HepG2 (cell line): ENCODE measurements at regions not wholly inside any gene's neighbourhood (a gene's known extent, or its start where the extent isn't known, plus 50 kb on each side); places are given as distances from the start of the nearest gene placed in this dataset.

Source experiments
- ATAC-seq: fragments of 200-7000 bp; cut with Tn5 transposase; 3 replicates; pipeline ENCODE4 v1.9.1; 2020; ENCODE audit warnings: mild to moderate bottlenecking, moderate library complexity
- BruUV-seq: library from RNA; stranded (reverse); fragments of 400-500 nt; replicated peaks from 2 replicates; lab custom pipeline; 2021; lab: Mats Ljungman, UMichigan
- CTCF ChIA-PET: fragments of 300-600 bp; formaldehyde crosslinking; extraction: SDS; loops from one replicate; lab custom pipeline; 2021; ENCODE audit warnings: low total read pairs, inconsistent platforms, low intra/inter-chr PET ratio; lab: Yijun Ruan, JAX
- POLR2A ChIA-PET: fragments of 350-600 bp; sonication (Branson Sonifier 250); formaldehyde crosslinking; loops from one replicate; lab custom pipeline; 2020; ENCODE audit warnings: antibody characterized with exemption, inconsistent platforms; lab: Yijun Ruan, JAX
- DNase-seq: peaks from one replicate; pipeline ENCODE4 v3.0.0-alpha.2; 2015; ENCODE audit warnings: low spot score
- FAIRE-seq: peaks from 3 replicates; lab custom pipeline; 2011; peaks lifted over from hg19 to GRCh38; lab: Jason Lieb, UNC
- H2AFZ ChIP-seq: one replicate; pipeline ENCODE4 v1.6.1; 2011; ENCODE audit warnings: low read length, inconsistent platforms
- H3K27ac ChIP-seq: fragments of 300-600 bp; 3 replicates; pipeline ENCODE4 v1.8.0; 2011; ENCODE audit warnings: mixed run types, mild to moderate bottlenecking, mixed read lengths, low read length, inconsistent platforms; ENCODE audit not compliant: insufficient read depth; ENCODE audit errors: extremely low read length
- H3K27me3 ChIP-seq, 2 experiments: fragments of 200-600 bp in 1 of 2; 2 replicates in 1 of 2; 3 replicates in 1 of 2; pipeline versions ENCODE4 v1.6.0 to v1.8.0; 2011; ENCODE audit warnings: low read length in 2 of 2, mild to moderate bottlenecking in 2 of 2, moderate library complexity in 2 of 2, inconsistent platforms in 1 of 2; ENCODE audit not compliant: insufficient read depth in 2 of 2, control insufficient read depth in 1 of 2
- H3K36me3 ChIP-seq, 2 experiments: fragments of 200-600 bp in 1 of 2; replicated peaks in 1 of 2; 2 replicates in 1 of 2; 3 replicates in 1 of 2; pipeline versions ENCODE4 v1.5.1 to v1.8.0; 2011; ENCODE audit warnings: low read length in 2 of 2, inconsistent platforms in 1 of 2; ENCODE audit not compliant: insufficient read depth in 2 of 2, control insufficient read depth in 1 of 2
- H3K4me1 ChIP-seq: 2 replicates; pipeline ENCODE4 v1.5.1; 2012; ENCODE audit warnings: low read length, inconsistent platforms; ENCODE audit not compliant: insufficient read depth
- H3K4me2 ChIP-seq: 2 replicates; pipeline ENCODE4 v1.6.0; 2011; ENCODE audit warnings: low read depth, low read length, inconsistent platforms
- H3K4me3 ChIP-seq, 3 experiments: fragments of 200-600 bp in 1 of 3; sonication (generic), shearing (Covaris generic) in 1 of 3; replicated peaks in 1 of 3; 2 replicates each; pipeline ENCODE4 v1.5.1; 2011 to 2016; ENCODE audit warnings: low read length in 3 of 3, inconsistent platforms in 2 of 3, low read depth in 2 of 3, mild to moderate bottlenecking in 2 of 3, control low read depth in 1 of 3, mixed read lengths in 1 of 3; ENCODE audit not compliant: insufficient read depth in 1 of 3
- H3K79me2 ChIP-seq: one replicate; pipeline ENCODE4 v1.6.1; 2011; ENCODE audit warnings: low read length, inconsistent platforms; ENCODE audit not compliant: insufficient read depth
- H3K9ac ChIP-seq: 2 replicates; pipeline ENCODE4 v1.6.0; 2011; ENCODE audit warnings: mild to moderate bottlenecking, low read depth, low read length, inconsistent platforms; ENCODE audit not compliant: insufficient read depth
- H3K9me3 ChIP-seq: 2 replicates; pipeline ENCODE4 v1.5.1; 2012; ENCODE audit warnings: mild to moderate bottlenecking, low read length
- H4K20me1 ChIP-seq: 2 replicates; pipeline ENCODE4 v1.6.0; 2011; ENCODE audit warnings: inconsistent platforms, mild to moderate bottlenecking, low read length, moderate library complexity; ENCODE audit not compliant: insufficient read depth
- ATAD3A ChIP-seq: sonication (generic); formaldehyde crosslinking; IDR thresholded peaks from 2 replicates; pipeline ENCODE4 v1.4.0; 2020; ENCODE audit warnings: missing genetic modification reagents
- ATRX ChIP-seq: sonication (generic); formaldehyde crosslinking; IDR thresholded peaks from 2 replicates; pipeline ENCODE4 v1.4.0; 2020; ENCODE audit warnings: missing genetic modification reagents, borderline replicate concordance
- FOSL1 ChIP-seq: sonication (generic); formaldehyde crosslinking; IDR thresholded peaks from 2 replicates; pipeline ENCODE4 v1.9.0; 2021; ENCODE audit warnings: missing genetic modification reagents, borderline replicate concordance
- PITX1 ChIP-seq: sonication (generic); formaldehyde crosslinking; IDR thresholded peaks from 2 replicates; pipeline ENCODE4 v1.5.1; 2020; ENCODE audit warnings: mild to moderate bottlenecking, missing genetic modification reagents
- RFX5 ChIP-seq: IDR thresholded peaks from 2 replicates; pipeline ENCODE4 v1.6.1; 2011; ENCODE audit warnings: low read depth, low read length, improper control_type of control experiment
- STAT6 ChIP-seq: sonication (generic); formaldehyde crosslinking; IDR thresholded peaks from 2 replicates; pipeline ENCODE4 v1.4.0; 2020; ENCODE audit warnings: missing genetic modification reagents, mild to moderate bottlenecking, borderline replicate concordance
- ZBTB3 ChIP-seq: sonication (generic); formaldehyde crosslinking; IDR thresholded peaks from 2 replicates; pipeline ENCODE4 v1.4.0; 2020; ENCODE audit warnings: low read depth, mild to moderate bottlenecking, moderate library complexity, missing genetic modification reagents, borderline replicate concordance
- ZFP82 ChIP-seq: sonication (generic); formaldehyde crosslinking; IDR thresholded peaks from 2 replicates; pipeline ENCODE4 v1.5.1; 2020; ENCODE audit warnings: mild to moderate bottlenecking, missing genetic modification reagents, borderline replicate concordance
- ZNF770 ChIP-seq: sonication (generic); formaldehyde crosslinking; IDR thresholded peaks from 2 replicates; pipeline ENCODE4 v1.5.0; 2020; ENCODE audit warnings: mild to moderate bottlenecking, missing genetic modification reagents
- ZSCAN9 ChIP-seq: IDR thresholded peaks from 2 replicates; pipeline ENCODE4 v1.6.1; 2016; ENCODE audit warnings: borderline replicate concordance
- WGBS: methylation state at CpG from one replicate; pipeline ENCODE4 v1.1.6; 2017; ENCODE audit warnings: low lambda C conversion rate; 5-methylcytosine and 5-hydroxymethylcytosine counted together
- in situ Hi-C: cut with HindIII; loops from 2 replicates; pipeline ENCODE4 v1.10.0; 2017; ENCODE audit warnings: low pct_unique_long_range_greater_than_20kb; ENCODE audit not compliant: extremely low pct_ligation_motif_present
- intact Hi-C: fragments of 100-400 bp; cut with micrococcal nuclease; formaldehyde crosslinking; loops from one replicate; pipeline ENCODE4 v1.10.0; 2022; ENCODE audit not compliant: unreplicated experiment

- ChIA-PET POLR2A (no interaction called here), CTCF (no interaction called here)
- no peaks in the 10 kb centered on the region for H3K4me1 ChIP-seq
- no peaks in the 10 kb centered on the region for H4K20me1 ChIP-seq
- no TSS peak for BruUV-seq
- in situ Hi-C loops (no loop called here), intact Hi-C loops (no loop called here)
- no peaks in the 10 kb centered on the region for H3K27me3 ChIP-seq
- TF ChIP-seq STAT6 (CRISPR knock-in tag): no peak
- TF ChIP-seq ATRX (CRISPR knock-in tag): no peak
- TF ChIP-seq ATAD3A: no peak
- TF ChIP-seq FOSL1 (CRISPR knock-in tag): no peak
- no peak for TF ChIP-seq ZFP82 (CRISPR knock-in tag)
- no peak for TF ChIP-seq ZBTB3 (CRISPR knock-in tag)
- no peak for TF ChIP-seq ZNF770
- TF ChIP-seq ZSCAN9 (CRISPR knock-in tag): no peak
- no peak for TF ChIP-seq RFX5
- no peak for TF ChIP-seq PITX1 (CRISPR knock-in tag)
- ATAC-seq: no peak
- no peaks in the 10 kb centered on the region for H3K9me3 ChIP-seq
- no peak for FAIRE-seq
- H3K4me2 ChIP-seq: no peak overlapping the region
- no peak overlapping the region for H3K4me3 ChIP-seq
- DNase-seq: no peak
- no peaks in the 10 kb centered on the region for H3K79me2 ChIP-seq
- H2AFZ ChIP-seq: no peak overlapping the region
- H3K27ac ChIP-seq: no peak overlapping the region
- 4% methylated on average over 2 of the region's 4 CpGs for WGBS
- no peak overlapping the region for H3K9ac ChIP-seq
- no peaks in the 10 kb centered on the region for H3K36me3 ChIP-seq
These were observed 513.0 kb upstream of the ANKRD30A start for GRCh38 chr10:36612436-36612835.
